Tibial artery (tissue), 4 donors: ENCODE measurements at regions not wholly inside any gene's neighbourhood (a gene's known extent, or its start where the extent isn't known, plus 50 kb on each side); places are given as distances from the start of the nearest gene placed in this dataset.

Source experiments
- DNase-seq, 2 donors: peaks; one replicate each; pipeline ENCODE4 v3.0.0-alpha.2; 2019
- H3K27ac ChIP-seq, 2 donors: fragments of 200-600 bp; sonication (generic) in 1 of 2; 1 replicate in 1 of 2; 2 replicates in 1 of 2; pipeline ENCODE4 v1.5.1; 2018 to 2019; ENCODE audit warnings: mild to moderate bottlenecking in 1 of 2
- H3K27me3 ChIP-seq, 2 donors: fragments of 200-600 bp; sonication (generic) in 1 of 2; one replicate each; pipeline versions ENCODE4 v1.5.1 to v1.6.0; 2016 to 2019
- H3K36me3 ChIP-seq, 3 donors: fragments of 200-600 bp; sonication (generic) in 2 of 3; one replicate each; pipeline ENCODE4 v1.5.1; 2016 to 2019; ENCODE audit warnings: mild to moderate bottlenecking in 2 of 3
- H3K4me1 ChIP-seq, 4 donors: fragments of 200-600 bp; sonication (generic) in 2 of 4; 1 replicate in 3 of 4; 2 replicates in 1 of 4; pipeline ENCODE4 v1.5.1; 2016 to 2019
- H3K4me3 ChIP-seq, 2 donors: fragments of 200-600 bp; sonication (generic) in 1 of 2; 1 replicate in 1 of 2; 2 replicates in 1 of 2; pipeline ENCODE4 v1.5.1; 2018 to 2019; ENCODE audit warnings: mild to moderate bottlenecking in 2 of 2
- H3K9me3 ChIP-seq, 3 donors: fragments of 200-600 bp; sonication (generic) in 1 of 3; one replicate each; pipeline ENCODE4 v1.5.1; 2016 to 2019
- intact Hi-C: fragments of 100-400 bp; cut with DNase I; formaldehyde crosslinking; loops from one replicate; pipeline ENCODE4 v1.15.0; 2023; ENCODE audit warnings: low total_unique reads
- TF ChIP-seq, protein P1 (sequence below), 2 experiments: fragments of 200-600 bp in 1 of 2; fragments of 450-650 bp in 1 of 2; IDR thresholded peaks; one replicate each; pipeline ENCODE4 v1.5.1; 2017 to 2019; ENCODE audit warnings: antibody characterized with exemption in 2 of 2, mild to moderate bottlenecking in 1 of 2, moderate library complexity in 1 of 2

DNA sequence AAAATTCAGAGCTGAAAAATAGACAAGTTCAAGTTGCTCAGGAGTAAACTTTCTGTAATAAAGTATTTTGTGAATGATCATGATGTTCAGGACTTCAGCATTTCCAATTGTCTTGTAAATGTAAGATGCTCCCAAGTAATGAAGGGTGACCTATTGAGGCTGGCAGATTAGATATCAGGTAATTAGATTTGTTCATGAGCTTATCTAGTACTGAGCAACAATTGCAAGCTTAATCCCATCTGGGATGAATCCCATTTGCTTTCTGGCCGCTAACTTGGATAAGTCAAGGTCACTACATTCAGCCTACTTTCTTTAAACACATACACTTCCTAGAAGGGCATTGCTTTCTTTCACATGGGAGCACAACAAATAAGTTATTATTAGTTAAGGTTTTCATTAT, 82.4 kb upstream of the ITGB1 start:
- Histone ChIP-seq H3K27me3 (no peaks in the 10 kb centered on the region), H3K27ac (no peak overlapping the region), H3K9me3 (no peaks in the 10 kb centered on the region), H3K4me3 (no peak overlapping the region), H3K36me3 (no peaks in the 10 kb centered on the region), H3K4me1 (no peaks in the 10 kb centered on the region)
- intact Hi-C loops = no loop called here
- DNase-seq = no peak
- TF ChIP-seq, protein P1, sequence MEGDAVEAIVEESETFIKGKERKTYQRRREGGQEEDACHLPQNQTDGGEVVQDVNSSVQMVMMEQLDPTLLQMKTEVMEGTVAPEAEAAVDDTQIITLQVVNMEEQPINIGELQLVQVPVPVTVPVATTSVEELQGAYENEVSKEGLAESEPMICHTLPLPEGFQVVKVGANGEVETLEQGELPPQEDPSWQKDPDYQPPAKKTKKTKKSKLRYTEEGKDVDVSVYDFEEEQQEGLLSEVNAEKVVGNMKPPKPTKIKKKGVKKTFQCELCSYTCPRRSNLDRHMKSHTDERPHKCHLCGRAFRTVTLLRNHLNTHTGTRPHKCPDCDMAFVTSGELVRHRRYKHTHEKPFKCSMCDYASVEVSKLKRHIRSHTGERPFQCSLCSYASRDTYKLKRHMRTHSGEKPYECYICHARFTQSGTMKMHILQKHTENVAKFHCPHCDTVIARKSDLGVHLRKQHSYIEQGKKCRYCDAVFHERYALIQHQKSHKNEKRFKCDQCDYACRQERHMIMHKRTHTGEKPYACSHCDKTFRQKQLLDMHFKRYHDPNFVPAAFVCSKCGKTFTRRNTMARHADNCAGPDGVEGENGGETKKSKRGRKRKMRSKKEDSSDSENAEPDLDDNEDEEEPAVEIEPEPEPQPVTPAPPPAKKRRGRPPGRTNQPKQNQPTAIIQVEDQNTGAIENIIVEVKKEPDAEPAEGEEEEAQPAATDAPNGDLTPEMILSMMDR (IDR thresholded peaks at IDR 0.05) = no peak

DNA sequence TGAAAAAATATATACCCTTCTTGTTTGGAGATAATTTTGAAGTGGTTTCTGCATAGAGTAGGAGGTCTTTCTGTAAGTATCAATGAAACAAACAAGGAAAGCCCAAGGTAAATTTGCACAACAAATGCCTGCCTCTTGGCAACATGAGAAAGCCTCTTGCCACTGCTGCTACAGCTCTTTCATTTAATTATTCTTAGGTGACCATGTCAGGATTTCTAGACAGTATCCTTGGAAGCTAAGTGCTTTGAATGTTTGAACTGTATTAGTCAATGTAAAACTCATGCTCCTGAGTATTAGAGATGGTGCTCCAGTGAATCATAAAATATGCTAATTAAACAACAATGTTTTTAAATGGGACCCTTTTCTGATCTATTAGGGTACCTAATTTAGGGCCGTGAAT, 81.2 kb upstream of the ITGB1 start:
- no peaks in the 10 kb centered on the region for H3K36me3 ChIP-seq
- no peak overlapping the region for H3K4me3 ChIP-seq
- H3K4me1 ChIP-seq = no peaks in the 10 kb centered on the region
- H3K27me3 ChIP-seq = no peaks in the 10 kb centered on the region
- intact Hi-C loops = no loop called here
- TF ChIP-seq, protein P1 (IDR thresholded peaks at IDR 0.05) = no peak
- no peak for DNase-seq
- no peaks in the 10 kb centered on the region for H3K9me3 ChIP-seq
- H3K27ac ChIP-seq = no peak overlapping the region

DNA sequence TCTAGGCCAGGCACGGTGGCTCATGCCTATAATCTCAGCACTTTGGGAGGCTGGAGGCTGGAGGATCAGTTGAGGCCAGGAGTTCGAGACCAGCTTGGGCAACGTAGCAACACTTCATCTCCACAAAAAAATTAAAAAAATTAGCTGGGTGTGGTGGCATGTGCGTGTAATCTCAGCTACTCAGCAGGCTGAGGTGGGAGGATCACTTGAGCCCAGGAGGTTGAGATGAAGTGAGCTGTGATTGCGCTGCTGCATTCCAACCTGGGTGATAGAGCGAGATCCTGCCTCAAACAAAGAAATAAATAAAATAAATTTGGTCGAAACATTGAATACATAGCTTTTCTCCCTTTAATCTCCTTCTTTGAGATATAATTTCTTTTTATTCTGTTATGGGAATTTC, 80.6 kb upstream of the ITGB1 start:
- Histone ChIP-seq H3K4me3 (no peak overlapping the region), H3K27me3 (no peaks in the 10 kb centered on the region), H3K36me3 (no peaks in the 10 kb centered on the region), H3K9me3 (no peaks in the 10 kb centered on the region), H3K4me1 (no peaks in the 10 kb centered on the region), H3K27ac (no peak overlapping the region)
- no peak for DNase-seq
- intact Hi-C loops = no loop called here
- TF ChIP-seq, protein P1 (IDR thresholded peaks at IDR 0.05) = no peak

DNA sequence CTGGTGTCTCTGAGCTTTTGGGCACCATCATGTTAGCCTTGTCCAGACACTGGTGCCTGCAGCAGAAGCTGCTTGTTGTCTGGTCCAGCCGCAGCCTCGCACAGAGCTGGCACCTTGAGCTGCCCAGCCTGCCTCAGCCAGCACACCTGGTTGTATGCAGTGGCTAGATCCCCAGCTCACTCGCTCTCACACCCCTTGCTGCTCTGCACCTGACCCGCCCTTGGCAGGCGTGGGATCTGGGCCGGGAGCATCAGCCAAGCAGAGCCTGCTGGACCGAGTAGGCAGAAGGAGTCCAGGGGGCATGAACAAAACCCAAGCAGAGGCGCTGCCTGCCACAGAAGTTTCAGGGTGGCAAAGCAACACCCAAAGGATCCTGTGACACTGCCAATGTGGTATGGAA, 79.7 kb upstream of the ITGB1 start:
- Histone ChIP-seq H3K4me3 (no peak overlapping the region), H3K27me3 (no peaks in the 10 kb centered on the region), H3K9me3 (no peaks in the 10 kb centered on the region), H3K27ac (no peak overlapping the region), H3K36me3 (no peaks in the 10 kb centered on the region), H3K4me1 (peaks cover 0 to 4% (median 0%) of the 10 kb centered on the region in 4 donors)
- TF ChIP-seq, protein P1 (IDR thresholded peaks at IDR 0.05) = no peak
- DNase-seq = no peak
- intact Hi-C loops = no loop called here

DNA sequence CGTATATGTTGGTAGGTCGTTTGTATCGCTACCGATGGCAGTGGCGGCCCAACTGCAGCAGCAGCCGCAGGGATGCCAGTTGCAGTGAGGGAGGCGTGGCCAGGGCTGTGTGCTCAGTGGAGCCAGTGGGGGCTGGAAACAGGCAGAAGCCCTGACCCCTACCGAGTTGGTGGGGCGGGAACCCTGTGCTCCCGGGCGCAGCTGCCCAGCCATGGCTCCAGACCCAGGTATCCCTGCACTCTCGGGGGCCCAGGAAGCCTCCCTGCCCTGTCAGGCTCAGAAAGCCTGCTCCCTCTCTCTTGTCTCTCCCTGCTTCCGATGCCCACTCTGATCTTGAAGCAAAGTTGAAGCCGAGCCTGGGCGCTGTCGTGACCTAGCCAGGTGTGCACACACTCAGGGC, 78.6 kb upstream of the ITGB1 start:
- no peak for DNase-seq
- Histone ChIP-seq H3K27ac (no peak overlapping the region), H3K9me3 (no peaks in the 10 kb centered on the region), H3K27me3 (no peaks in the 10 kb centered on the region), H3K36me3 (no peaks in the 10 kb centered on the region), H3K4me1 (peaks cover 0 to 6% (median 0%) of the 10 kb centered on the region in 4 donors), H3K4me3 (no peak overlapping the region)
- TF ChIP-seq, protein P1 (IDR thresholded peaks at IDR 0.05) = no peak
- intact Hi-C loops = no loop called here

DNA sequence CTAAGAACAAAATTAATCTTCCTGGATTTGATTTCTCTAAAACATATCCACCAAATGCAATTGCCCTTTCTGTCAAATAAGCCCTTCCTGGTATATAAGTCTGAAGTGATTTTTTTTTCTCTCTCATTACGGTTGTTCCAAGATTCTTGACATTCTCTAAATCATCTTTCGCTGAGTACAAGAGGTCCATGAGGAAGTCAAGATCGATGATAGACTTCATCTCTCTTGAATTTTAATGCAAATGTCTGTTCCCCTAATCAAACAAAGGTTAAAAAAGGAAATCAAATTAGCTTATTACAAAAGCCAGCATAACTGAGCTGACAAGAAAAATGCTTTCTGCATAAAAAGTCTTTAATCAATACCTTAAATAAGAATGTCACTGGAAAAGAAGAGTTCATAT, 77.4 kb upstream of the ITGB1 start:
- intact Hi-C loops = no loop called here
- Histone ChIP-seq H3K27ac (no peak overlapping the region), H3K9me3 (no peaks in the 10 kb centered on the region), H3K36me3 (no peaks in the 10 kb centered on the region), H3K27me3 (no peaks in the 10 kb centered on the region), H3K4me1 (peaks cover 0 to 6% (median 0%) of the 10 kb centered on the region in 4 donors), H3K4me3 (no peak overlapping the region)
- DNase-seq = no peak
- TF ChIP-seq, protein P1 (IDR thresholded peaks at IDR 0.05) = no peak
